ENCODE measurements at regions not wholly inside any gene's neighbourhood (a gene's known extent, or its start where the extent isn't known, plus 50 kb on each side); places are given as distances from the start of the nearest gene placed in this dataset.

GRCh38 chr11:115885535-115886421, 381.6 kb upstream of the CADM1 start:
- DNase-seq: no peak

GRCh38 chr11:115884800-115885534, 380.8 kb upstream of the CADM1 start:
- no peak for DNase-seq

DNA sequence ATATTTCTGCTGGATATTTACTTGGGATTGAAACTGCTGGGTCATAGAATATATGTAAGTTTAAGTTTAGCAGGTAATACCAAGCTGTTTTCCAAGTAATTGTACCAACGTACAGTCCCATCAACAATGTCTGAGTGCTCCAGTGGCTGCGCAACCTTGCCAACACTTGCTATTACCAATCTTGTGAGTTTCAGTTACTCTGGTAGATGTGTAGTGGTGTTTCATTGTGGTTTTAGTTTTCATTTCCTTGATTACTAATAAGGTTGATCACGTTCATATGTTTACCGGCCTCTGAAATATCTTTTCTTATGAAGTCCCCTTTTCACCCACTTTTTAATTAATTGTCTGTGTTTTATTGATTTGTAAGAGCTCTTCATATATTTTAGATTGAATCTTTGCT, 370.6 kb upstream of the CADM1 start:
- DNase-seq: no peak

GRCh38 chr11:115873813-115874212, 369.6 kb upstream of the CADM1 start:
- no peak for DNase-seq

DNA sequence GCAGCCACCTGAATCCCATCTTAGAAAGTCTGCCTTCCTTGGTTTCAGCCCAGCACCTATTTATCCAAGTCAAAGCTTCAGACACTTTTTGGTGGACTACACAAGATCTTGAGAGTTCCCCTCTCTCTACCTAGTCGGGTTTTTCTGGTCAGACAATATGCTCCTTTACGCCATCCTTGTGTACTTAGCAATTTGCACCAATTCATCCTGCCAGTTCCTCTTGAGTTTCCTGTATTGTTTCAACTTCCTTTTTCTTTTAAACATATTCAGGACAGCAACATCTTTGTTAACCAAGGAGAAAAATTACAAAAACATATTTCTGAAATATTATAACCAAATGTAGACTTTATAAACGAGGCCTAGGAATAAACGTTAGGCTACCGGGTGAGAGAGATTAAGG, 368.2 kb upstream of the CADM1 start:
- no peak for DNase-seq

DNA sequence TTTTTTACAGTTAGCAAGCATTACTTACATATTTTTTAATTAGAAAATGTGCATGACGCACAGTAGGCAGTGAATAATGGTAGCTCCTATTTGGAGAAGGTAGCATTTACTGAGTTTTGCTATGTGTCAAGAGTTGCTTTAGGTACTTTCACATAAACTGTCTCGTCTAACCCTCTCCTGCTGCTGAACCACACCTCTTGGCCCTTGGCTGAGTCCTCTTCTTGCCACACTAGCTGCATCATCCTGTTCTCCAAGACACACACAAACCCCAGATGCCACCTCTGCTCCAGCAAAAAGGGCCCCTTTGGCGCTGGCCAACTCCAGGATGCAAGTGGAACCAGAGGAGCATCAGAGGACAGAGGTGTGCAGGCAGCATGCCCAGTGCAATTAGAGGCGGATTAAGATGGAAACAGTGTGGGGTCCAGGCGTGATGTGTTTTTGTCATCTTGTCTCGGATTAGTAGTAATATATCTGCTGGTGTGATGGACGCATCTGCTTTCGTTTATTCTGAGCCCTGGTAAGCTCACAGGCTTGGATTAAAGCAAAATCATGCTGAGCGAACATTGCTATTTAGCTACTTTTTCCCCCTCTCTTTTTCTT, 367.0 kb upstream of the CADM1 start:
- DNase-seq: no peak

DNA sequence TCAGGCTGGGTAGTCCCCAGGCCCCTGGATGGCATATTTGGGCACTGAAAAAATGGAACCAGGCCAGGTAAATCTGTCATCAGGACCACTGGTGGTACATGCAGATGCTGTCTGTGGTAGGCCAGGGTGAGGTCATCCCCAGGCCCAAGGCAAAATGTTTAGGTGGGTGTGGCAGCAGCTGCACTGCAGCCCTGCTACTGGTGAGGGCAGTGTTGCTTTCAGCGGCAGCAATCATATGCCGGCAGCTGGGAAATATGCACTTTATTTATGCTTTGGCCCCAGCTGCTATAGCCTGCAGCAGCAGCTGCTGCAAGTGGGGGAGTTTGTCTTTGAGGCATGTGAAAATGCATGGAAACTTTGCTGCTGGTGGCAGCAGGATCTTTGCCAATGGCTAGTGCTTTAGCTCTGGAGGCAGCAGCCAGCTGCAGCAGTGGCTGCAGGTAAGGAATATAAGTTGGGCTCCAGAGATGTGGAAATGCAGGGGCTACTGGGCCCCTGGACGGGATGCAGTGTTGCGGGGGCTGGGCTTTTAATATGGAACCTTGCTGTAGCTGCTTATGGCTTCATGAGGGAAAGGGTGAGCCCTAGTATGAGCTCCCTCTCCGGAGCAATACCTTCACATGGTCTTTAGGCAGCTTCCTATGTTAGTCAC, 365.7 kb upstream of the CADM1 start:
- peak; percentile 55 for DNase-seq

GRCh38 chr11:115869131-115869530, 364.9 kb upstream of the CADM1 start:
- no peak for DNase-seq

GRCh38 chr11:115860246-115860645, 356.0 kb upstream of the CADM1 start:
- DNase-seq: no peak

- DNase-seq: no peak
Observed at GRCh38 chr11:115848611-115849010, 344.4 kb upstream of the CADM1 start.

- DNase-seq: no peak
Observed at GRCh38 chr11:115848080-115848479, 343.9 kb upstream of the CADM1 start.

DNA sequence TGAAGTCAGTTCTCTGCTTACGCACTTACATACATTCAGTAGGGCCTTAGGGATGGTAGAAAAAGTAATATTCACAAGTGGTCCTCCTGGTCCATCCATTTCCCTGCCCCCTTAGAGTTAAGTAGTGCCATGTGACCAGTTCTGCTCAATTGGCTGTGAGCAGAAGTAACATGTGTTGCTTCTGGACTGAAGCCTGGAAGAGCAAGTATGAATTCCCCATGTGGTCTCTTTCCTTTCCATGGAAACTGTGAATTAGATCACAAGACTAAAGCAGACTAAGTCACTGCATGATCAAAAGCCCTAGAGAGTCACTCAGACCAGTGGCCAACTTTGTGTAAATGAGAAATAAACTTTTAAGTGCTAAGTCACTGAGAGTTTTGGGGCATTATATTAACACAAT, 341.7 kb upstream of the CADM1 start:
- no peak for DNase-seq

DNA sequence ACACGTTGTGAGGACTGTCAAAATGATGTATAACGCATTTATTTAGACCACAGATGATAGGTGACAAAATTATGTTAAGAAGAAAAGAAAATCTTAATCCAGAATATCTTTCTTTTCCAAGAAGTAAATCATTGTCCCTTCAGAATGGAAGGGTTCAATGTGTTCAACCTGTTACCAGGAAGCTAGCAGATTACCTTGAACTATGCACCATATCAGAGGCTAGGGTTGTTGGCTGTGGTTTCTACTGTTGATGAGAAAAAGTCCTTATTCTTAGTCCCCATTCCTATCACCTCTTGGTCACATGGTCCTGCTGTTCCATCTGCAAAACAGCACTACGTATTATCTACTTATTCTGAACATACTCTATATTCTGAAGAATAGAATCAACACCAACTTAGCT, 339.5 kb upstream of the CADM1 start:
- no peak for DNase-seq

DNA sequence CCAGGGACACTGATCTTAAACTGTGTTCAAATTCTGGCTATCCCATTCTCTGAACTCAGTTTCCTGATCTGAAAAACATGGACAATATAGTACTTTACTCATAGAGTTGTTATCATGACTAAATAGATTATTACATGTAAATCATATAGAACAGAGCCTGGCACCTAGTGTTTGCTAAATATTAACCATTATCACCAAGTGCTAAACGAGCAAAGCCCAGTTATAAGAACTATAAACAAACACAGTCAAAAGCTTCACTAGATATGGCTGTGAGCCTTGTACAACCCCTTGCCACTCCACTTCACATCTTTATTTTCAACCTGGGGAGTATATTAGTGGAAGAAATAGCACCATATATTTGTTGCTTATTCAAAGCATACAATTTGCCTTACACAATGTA, 338.9 kb upstream of the CADM1 start:
- DNase-seq: no peak

- DNase-seq: no peak
Observed at GRCh38 chr11:115820026-115820425, 315.8 kb upstream of the CADM1 start.

DNA sequence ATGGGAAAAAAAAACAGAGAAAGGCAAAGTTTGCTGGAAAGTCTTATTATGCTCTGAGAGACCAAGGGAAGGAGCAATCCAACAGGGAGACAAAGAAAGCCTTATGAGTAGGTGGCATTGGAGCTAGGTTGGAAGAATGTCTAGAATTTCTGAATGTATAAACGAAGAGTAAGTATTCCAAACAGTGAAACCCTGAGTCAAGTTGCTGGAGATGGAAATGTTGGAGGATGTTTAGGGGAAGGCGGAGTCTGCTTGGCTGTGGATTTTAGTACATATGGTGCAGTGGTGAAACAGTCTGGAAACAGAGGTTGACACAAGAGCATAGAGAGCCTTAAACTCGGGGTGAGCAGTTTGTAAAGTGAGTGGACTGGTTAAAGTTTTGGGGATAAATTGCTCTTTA, 314.8 kb upstream of the CADM1 start:
- DNase-seq: no peak

GRCh38 chr11:115817844-115818468, 313.7 kb upstream of the CADM1 start:
- DNase-seq: no peak

DNA sequence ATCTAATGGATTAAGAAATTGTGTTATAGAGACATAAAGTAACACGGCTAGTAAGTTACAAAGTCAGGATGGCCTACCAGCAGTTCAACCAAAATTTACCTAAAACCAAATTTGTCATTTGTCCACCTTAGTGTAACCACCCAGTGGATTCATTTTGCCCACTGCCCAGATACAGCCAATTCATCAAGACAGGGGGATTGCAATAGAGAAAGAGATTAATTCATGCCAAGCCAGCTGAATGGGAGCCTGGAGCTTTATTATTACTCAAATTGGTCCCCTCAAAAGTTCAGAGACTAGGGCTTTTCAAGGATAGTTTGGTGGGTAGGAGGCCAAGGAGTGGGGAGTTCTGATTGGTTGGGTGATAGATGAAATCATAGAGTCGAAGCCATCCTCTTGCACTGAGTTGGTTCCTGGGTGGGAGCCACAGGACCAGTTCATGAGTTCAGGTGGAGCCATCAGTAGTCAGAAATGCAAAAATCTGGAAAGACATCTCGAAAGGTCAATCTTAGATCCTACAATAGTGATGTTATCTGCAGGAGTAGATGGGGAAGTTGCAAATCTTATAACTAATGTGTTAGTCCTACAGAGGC, 304.2 kb upstream of the CADM1 start:
- no peak for DNase-seq

GRCh38 chr11:115806056-115806455, 301.8 kb upstream of the CADM1 start:
- DNase-seq: no peak

DNA sequence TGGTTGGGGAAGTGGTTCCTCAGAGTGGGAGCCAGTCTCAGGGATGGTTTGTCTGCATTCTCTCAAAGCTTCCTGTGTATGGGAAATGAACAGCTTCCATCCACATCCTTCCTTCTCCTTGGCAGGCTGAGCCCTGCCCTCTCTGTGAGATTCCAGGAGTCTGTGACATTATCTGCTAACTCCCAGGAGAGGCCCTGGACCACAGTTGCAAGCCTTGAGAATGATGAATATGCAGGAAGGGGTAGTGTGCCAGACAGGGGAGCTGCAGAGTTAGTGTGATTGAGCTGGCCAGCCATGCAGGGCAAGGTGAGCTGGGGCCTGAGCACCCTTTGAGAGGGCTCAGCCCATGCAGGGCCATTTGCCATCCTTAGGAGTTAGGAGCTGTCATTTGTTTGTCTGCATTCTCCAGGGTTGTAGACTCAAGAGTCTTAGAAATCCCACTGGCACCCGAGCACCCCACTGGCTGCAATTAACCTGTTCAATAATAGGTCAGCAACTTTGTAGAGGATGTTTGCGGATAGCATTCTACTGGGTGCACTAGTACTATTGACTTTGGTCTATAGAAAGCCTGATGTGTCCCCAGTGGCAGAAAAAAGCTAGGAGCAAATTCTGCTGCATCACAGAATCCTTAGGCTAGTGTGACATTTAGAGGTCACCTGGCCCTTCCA, 299.0 kb upstream of the CADM1 start:
- peak; percentile 15 for DNase-seq

DNA sequence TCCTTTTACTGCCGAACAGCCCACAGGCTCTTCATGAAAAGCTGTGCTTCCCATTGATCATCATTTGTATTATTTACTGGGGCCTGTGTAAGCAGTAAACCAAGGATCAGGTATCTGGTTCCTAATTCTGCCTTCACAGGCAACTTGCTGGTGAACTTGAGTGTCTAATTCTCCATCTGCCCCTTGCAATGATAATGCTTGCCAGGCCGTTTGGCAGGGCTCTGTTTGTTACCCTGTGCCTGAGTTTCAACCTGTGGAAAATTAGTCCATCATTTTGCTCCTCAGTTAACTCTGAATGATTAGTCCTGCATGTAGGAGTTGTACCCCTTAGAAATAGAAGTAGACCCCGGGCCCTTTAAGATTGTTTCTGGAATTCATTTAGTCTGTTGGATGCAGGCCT, 298.4 kb upstream of the CADM1 start:
- DNase-seq: no peak

DNA sequence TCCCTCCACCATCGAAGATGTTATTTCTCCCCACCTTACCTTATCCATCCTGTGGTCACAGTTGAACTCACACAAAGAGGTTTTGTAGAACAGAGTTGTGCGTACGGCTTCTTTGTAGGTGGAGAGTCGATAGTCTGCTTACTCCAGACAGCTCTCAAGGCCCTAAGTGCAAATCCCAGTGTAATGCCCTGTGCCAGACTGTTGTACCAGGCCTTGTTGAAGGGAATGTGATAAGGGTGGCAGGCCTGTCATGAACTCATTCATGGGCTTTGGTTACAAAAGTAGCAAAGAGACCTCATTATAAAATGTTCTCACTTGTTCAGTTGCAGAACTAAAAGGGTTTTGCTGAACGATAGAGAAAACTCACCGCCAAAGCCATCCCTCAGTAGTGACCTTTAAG, 288.7 kb upstream of the CADM1 start:
- no peak for DNase-seq

Measured in fibroblast of skin of scalp (primary cell).